HUDEP-2 (cell line): ENCODE measurements at regions not wholly inside any gene's neighbourhood (a gene's known extent, or its start where the extent isn't known, plus 50 kb on each side); places are given as distances from the start of the nearest gene placed in this dataset.

Experiments used
- DNase-seq, 76 experiments: peaks; one replicate each; lab custom pipeline; 2025; ENCODE audit not compliant: unreplicated experiment in 76 of 76; lab: John Stamatoyannopoulos, UW

DNA sequence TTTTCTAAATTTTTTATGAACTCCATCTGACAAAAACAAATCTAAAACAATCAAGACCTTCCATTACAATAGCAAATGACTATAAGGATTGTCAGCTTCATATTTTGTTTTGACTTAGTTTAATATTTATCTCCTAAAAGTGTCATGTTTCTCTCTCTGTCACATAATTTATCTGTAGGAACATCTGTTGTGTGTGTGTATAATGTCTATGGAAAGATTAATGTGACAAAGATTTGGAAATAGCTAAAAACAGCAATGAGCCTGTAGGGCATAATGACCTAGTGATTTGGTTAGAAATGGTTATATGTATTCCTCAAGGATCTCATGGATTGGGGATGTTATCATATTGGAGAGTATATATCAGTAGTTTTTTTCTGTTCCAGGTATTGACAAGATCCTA lies 69.6 kb upstream of the MDFIC start:
- no peak for DNase-seq

GRCh38 chr7:114853189-114853588 lies 68.7 kb upstream of the MDFIC start:
- DNase-seq: no peak

DNA sequence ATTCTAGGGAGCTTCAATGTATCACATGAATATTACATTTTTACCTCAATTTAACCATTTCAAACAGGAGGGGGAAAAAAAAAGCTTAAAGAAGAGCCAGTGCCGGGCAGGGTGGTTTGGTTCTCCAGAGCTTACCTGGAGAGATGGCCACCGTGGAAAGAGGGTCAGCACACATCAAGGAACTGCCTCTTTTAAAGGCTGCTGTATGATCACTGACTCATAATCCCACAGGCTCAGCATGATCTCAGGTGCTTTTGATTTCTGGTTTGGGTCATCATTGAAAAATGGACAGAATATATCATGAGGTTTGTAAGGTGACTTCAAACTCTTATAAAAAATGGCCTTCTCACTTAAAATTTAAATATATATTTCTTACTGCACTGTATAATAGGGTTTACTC lies 67.5 kb upstream of the MDFIC start:
- DNase-seq: no peak

DNA sequence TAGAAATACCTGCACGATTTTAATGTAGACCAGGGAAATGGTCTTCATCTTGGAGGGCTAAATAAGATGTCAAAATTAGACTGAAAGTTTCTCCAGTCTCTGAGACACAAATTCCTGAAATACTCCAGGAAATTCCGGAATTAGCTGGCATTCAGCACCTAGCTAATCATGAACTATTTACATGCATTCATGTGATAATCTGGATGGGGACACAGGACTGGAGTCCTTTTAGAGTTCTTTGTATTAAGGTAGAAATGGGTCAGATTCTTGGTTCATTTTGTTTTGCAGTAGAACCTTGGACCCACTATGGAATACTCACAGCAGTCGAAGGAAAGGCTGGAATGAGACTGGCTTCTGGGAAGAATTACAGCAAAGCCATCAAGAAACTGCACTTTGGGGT lies 65.3 kb upstream of the MDFIC start:
- no peak for DNase-seq

GRCh38 chr7:114857605-114858004 lies 64.3 kb upstream of the MDFIC start:
- DNase-seq: no peak

DNA sequence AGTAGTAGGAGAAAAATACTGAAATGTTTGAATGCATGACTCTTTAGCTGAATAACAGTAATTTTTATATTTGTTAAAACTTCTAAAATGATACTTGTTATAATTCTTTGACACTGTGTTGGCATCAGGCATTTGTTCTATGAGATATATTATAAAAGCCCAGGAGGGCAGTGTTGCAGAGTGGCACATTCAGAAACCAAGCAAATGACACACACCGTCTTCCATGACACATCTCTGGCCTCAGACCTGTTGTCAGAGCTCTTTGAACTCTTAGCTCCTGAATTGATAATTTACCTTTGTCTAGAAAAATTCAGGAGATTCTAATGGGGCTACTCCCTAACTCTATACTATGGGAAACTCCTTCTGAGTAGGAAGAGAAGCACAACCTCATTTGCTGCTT lies 62.4 kb upstream of the MDFIC start:
- DNase-seq: no peak

DNA sequence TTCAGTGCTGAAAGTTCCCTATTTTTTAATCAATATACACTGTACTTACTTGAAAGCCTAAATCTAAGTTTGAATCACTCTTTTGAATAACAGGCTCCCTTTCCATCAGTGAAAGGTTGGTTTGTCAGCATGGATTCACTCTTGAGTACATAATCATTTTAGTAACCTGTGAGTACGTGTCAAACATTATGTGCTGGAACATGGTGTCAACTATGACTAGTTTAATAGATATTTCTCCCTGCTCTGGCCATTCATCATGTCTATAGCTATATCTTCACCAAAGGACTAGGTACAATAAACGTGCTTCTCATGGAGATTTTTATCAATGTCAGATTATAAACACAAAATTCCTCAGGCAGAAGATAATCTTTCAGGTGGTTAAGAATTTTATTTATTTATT lies 61.7 kb upstream of the MDFIC start:
- no peak for DNase-seq

DNA sequence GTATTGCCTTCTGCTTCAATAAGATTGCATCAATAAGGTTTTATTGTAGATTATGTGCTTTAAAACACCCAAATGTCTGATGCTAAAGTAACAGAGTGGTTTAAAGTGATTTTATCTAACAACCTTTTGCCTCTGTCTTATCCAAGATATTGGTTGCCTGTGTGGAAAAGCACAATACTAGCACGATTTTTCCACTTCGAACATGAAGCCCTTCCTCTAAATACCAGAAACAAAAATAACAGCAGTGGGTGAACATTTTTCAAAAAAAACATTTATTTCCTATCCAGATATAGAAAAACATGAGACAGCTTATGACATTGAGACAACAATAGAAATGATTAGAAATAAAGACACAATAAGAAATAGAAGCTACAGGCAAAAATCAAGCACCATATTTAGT lies 59.5 kb upstream of the MDFIC start:
- no peak for DNase-seq

GRCh38 chr7:114864278-114864677 lies 57.6 kb upstream of the MDFIC start:
- DNase-seq: no peak

GRCh38 chr7:114865564-114865963 lies 56.3 kb upstream of the MDFIC start:
- DNase-seq: peak in 10 of 76 experiments; percentile 0 to 44 (median 12)
